Ishikawa (cell line): ENCODE measurements at regions not wholly inside any gene's neighbourhood (a gene's known extent, or its start where the extent isn't known, plus 50 kb on each side); places are given as distances from the start of the nearest gene placed in this dataset.

Experiments
- CEBPB ChIP-seq: IDR thresholded peaks from 2 replicates; pipeline ENCODE4 v1.6.1; 2012
- CREB1 ChIP-seq: IDR thresholded peaks from 2 replicates; pipeline ENCODE4 v1.6.1; 2012; ENCODE audit warnings: low read depth
- EGR1 ChIP-seq: IDR thresholded peaks from 2 replicates; pipeline ENCODE4 v1.6.1; 2012
- EP300 ChIP-seq: IDR thresholded peaks from 2 replicates; pipeline ENCODE4 v1.6.1; 2012; ENCODE audit warnings: borderline replicate concordance
- FOXM1 ChIP-seq: IDR thresholded peaks from 2 replicates; pipeline ENCODE4 v1.6.1; 2012; ENCODE audit warnings: low read depth, borderline replicate concordance
- NFIC ChIP-seq: IDR thresholded peaks from 2 replicates; pipeline ENCODE4 v1.6.1; 2012
- RAD21 ChIP-seq: IDR thresholded peaks from 2 replicates; pipeline ENCODE4 v1.6.1; 2012; ENCODE audit warnings: low read depth
- TAF1 ChIP-seq: IDR thresholded peaks from 2 replicates; pipeline ENCODE4 v1.6.1; 2012; ENCODE audit warnings: low read depth, mild to moderate bottlenecking
- TCF12 ChIP-seq: IDR thresholded peaks from 2 replicates; pipeline ENCODE4 v1.6.1; 2012; ENCODE audit warnings: low read depth
- TEAD4 ChIP-seq: IDR thresholded peaks from 2 replicates; pipeline ENCODE4 v1.6.1; 2012
- USF1 ChIP-seq: IDR thresholded peaks from 2 replicates; pipeline ENCODE4 v1.6.1; 2012
- YY1 ChIP-seq: IDR thresholded peaks from 2 replicates; pipeline ENCODE4 v1.6.1; 2012; ENCODE audit warnings: low read depth
- ZBTB7A ChIP-seq: IDR thresholded peaks from 2 replicates; pipeline ENCODE4 v1.6.1; 2012; ENCODE audit warnings: low read depth
- TF ChIP-seq, protein P1 (sequence below): IDR thresholded peaks from 2 replicates; pipeline ENCODE4 v1.6.1; 2012; ENCODE audit warnings: low read depth, mild to moderate bottlenecking
- TF ChIP-seq, protein P2 (sequence below): IDR thresholded peaks from 2 replicates; pipeline ENCODE4 v1.6.1; 2012

GRCh38 chr14:81584495-81584894 lies 50.8 kb upstream of the SEL1L start:
- TF ChIP-seq YY1 (no peak), USF1 (no peak), CEBPB (no peak), CREB1 (no peak), EGR1 (no peak), ZBTB7A (no peak)
- TF ChIP-seq, protein P1, sequence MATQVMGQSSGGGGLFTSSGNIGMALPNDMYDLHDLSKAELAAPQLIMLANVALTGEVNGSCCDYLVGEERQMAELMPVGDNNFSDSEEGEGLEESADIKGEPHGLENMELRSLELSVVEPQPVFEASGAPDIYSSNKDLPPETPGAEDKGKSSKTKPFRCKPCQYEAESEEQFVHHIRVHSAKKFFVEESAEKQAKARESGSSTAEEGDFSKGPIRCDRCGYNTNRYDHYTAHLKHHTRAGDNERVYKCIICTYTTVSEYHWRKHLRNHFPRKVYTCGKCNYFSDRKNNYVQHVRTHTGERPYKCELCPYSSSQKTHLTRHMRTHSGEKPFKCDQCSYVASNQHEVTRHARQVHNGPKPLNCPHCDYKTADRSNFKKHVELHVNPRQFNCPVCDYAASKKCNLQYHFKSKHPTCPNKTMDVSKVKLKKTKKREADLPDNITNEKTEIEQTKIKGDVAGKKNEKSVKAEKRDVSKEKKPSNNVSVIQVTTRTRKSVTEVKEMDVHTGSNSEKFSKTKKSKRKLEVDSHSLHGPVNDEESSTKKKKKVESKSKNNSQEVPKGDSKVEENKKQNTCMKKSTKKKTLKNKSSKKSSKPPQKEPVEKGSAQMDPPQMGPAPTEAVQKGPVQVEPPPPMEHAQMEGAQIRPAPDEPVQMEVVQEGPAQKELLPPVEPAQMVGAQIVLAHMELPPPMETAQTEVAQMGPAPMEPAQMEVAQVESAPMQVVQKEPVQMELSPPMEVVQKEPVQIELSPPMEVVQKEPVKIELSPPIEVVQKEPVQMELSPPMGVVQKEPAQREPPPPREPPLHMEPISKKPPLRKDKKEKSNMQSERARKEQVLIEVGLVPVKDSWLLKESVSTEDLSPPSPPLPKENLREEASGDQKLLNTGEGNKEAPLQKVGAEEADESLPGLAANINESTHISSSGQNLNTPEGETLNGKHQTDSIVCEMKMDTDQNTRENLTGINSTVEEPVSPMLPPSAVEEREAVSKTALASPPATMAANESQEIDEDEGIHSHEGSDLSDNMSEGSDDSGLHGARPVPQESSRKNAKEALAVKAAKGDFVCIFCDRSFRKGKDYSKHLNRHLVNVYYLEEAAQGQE, result no peak
- TF ChIP-seq, protein P2, sequence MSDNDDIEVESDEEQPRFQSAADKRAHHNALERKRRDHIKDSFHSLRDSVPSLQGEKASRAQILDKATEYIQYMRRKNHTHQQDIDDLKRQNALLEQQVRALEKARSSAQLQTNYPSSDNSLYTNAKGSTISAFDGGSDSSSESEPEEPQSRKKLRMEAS, result no peak

- TF ChIP-seq CREB1 (no peak), CEBPB (no peak), USF1 (no peak), TEAD4 (no peak), RAD21 (no peak), TAF1 (no peak)
- TF ChIP-seq, protein P1, result no peak
Measured at GRCh38 chr14:81589381-81590065, 55.9 kb upstream of the SEL1L start.

DNA sequence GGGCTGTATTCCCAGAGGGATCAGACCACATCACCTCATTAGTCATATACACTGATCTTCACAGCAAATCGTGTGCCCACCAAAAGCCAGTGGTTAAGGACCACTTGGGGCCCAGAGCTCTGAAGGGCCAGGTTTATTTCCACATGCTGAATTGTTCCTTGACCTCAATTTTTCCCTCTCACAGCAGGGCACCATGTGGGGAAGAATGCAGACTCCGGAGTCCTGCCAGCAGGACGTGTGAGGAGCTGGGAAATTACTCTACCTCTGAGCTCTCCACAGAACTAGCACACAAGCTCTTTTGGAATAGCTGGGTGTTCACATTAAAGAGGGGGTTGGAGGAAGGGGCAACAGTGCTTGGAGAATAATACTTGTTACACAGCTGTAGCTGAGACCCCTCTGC lies 57.6 kb upstream of the SEL1L start:
- TF ChIP-seq, protein P1, result no peak
- TF ChIP-seq CEBPB, result no peak
- TF ChIP-seq, protein P2, result peak; percentile 65

DNA sequence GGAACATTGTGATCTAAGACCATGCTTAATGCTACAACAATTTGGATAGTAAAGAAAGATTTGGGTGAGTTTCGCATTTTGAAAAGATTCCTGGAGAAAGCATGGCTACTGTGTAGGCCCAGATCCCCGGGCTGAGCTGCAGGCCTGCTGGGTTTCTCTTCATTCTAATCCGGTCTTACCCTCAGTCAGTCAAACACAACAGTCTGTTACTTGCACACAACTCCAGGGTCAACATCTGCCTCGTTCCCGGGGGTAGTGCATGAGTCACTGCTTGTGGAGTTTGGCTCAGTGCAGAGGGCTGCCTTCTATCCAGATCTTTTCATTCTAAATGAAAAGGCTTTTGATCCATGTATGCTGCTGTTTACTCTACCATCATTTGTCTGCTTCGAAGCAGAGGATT lies 60.4 kb upstream of the SEL1L start:
- TF ChIP-seq EP300 (no peak), NFIC (no peak), TCF12 (no peak), CEBPB (no peak), FOXM1 (no peak), CREB1 (no peak), EGR1 (no peak), USF1 (no peak), YY1 (no peak), RAD21 (no peak), ZBTB7A (no peak), TAF1 (no peak), TEAD4 (no peak)
- TF ChIP-seq, protein P1, result no peak
- TF ChIP-seq, protein P2, result no peak
